ENCODE measurements at regions not wholly inside any gene's neighbourhood (a gene's known extent, or its start where the extent isn't known, plus 50 kb on each side); places are given as distances from the start of the nearest gene placed in this dataset.

DNA sequence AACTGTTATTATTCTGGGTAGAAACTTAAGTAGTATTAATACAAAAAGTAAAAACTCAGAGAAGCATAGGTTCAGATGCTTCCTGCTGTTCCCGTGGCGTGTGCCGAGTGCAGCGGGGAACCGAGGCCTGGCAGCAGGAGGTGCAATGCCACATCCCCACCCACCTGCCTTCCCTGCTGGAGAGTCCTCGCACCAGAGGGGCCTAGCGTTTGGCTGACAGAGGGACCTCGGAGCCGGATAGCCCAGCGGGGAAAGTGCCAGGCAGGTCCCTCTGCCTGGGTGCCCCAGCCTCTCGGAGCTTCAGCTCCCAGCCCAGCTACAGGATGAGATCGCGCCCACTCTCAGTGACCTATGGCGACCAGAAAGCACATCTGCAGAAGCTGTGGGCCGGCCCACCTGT lies 169.6 kb upstream of the GSE1 start:
- TF ChIP-seq ZNF143 (CRISPR knock-in tag; IDR thresholded peaks at IDR 0.05) (no peak), XRCC5 (optimal IDR thresholded peaks at IDR 0.05; ENCODE audit: low read length) (no peak), MIER3 (CRISPR knock-in tag; IDR thresholded peaks at IDR 0.05; ENCODE audit: borderline replicate concordance) (no peak), TARDBP (CRISPR knock-in tag; IDR thresholded peaks at IDR 0.05) (no peak), SIN3A (IDR thresholded peaks at IDR 0.05; ENCODE audit: borderline replicate concordance, low read depth, low read length) (no peak), NCOR1 (IDR thresholded peaks at IDR 0.05; ENCODE audit: borderline replicate concordance, low read length) (no peak), CTCF (CRISPR knock-in tag; IDR thresholded peaks at IDR 0.05) (no peak)
